Mesodermal cell (in vitro differentiated cells): ENCODE measurements at regions not wholly inside any gene's neighbourhood (a gene's known extent, or its start where the extent isn't known, plus 50 kb on each side); places are given as distances from the start of the nearest gene placed in this dataset.
A peak's percentile ranks its signal among the peaks of the same experiment; 100 is the strongest.
"Not testable (repeated sequence)": the region's sequence is repeated elsewhere in the genome, so short reads cannot be mapped to it uniquely, and the experiment has no call there.

Experiments used
- H3K27ac ChIP-seq: 2 replicates; pipeline ENCODE4 v1.7.0; 2013; ENCODE audit warnings: mild to moderate bottlenecking, low read depth, low read length, moderate library complexity; ENCODE audit not compliant: severe bottlenecking
- H3K36me3 ChIP-seq: 2 replicates; pipeline ENCODE4 v1.7.1; 2013; ENCODE audit warnings: mild to moderate bottlenecking, low read length, moderate library complexity; ENCODE audit not compliant: control insufficient read depth, insufficient read depth
- H3K4me1 ChIP-seq: one replicate; pipeline ENCODE4 v1.7.1; 2013; ENCODE audit warnings: mild to moderate bottlenecking, low read length; ENCODE audit not compliant: insufficient read depth, control insufficient read depth, poor library complexity, severe bottlenecking
- H3K4me3 ChIP-seq: 2 replicates; pipeline ENCODE4 v1.7.0; 2013; ENCODE audit warnings: low read length, control low read depth, mild to moderate bottlenecking; ENCODE audit not compliant: insufficient read depth, poor library complexity, severe bottlenecking; ENCODE audit errors: extremely low read depth
- H3K9me3 ChIP-seq: 2 replicates; pipeline ENCODE4 v1.7.1; 2013; ENCODE audit warnings: mild to moderate bottlenecking, low read length, moderate library complexity; ENCODE audit not compliant: control insufficient read depth
- WGBS, 2 experiments: methylation state at CpG; one replicate each; pipeline ENCODE4 v1.1.5; 2013; ENCODE audit warnings: missing lambda C conversion rate in 2 of 2; ENCODE audit not compliant: insufficient coverage in 2 of 2; 5-methylcytosine and 5-hydroxymethylcytosine counted together

DNA sequence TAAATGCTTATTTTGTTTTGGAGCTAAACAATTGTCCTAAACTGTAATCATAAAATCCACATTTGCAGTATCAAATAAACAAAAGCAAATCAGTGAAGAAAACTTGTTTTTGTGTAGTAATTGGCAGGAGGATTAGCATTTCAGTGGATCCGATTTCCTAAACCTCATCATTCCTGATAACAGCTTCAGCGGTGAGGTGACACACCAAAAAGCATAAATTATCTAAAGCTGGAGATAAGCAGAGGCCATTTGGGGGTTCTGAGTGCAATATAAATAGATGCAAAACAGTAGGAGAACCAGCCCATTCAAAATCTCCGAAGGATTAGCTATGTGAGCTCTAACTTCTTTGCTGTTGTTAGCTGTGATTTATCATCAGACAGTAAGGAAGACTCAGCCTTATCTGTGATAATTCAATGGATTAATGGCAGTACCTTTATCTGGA lies 235.8 kb downstream of the EPHA7 start:
- no peaks in the 10 kb centered on the region for H3K9me3 ChIP-seq
- no peak overlapping the region for H3K4me3 ChIP-seq
- H3K4me1 ChIP-seq = peaks cover 4% of the 10 kb centered on the region
- no peak overlapping the region for H3K27ac ChIP-seq
- H3K36me3 ChIP-seq = no peaks in the 10 kb centered on the region
- WGBS, 2 experiments = 55% methylated on average over 2 of the region's 3 CpGs; no CpG with 5 or more reads in 1 of the 2 experiments

DNA sequence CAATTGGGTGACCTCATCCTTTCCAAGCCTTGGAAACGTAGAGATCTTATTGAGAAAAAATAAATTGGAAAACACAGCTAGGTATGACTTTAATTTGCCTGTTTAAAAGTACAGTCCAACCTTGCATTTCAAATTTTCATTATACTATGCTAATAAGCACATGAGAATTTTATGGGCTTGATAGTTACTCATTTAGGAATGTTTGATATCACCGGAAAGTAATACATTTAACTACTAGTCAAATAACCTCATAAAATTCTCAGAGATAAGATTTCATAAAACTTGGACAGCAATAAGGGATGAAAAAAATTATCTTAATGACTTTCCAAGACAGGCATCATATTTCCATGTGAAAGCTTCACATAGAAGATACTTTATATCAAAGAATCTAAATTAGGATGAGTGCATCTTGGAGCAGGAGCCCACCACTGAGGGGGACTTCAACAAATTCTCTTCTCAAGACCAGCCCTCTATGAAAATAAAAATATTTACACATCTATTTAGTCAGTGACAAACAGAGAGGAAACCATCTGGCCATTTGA lies 236.3 kb downstream of the EPHA7 start:
- H3K36me3 ChIP-seq = no peaks in the 10 kb centered on the region
- H3K9me3 ChIP-seq = no peaks in the 10 kb centered on the region
- no peak overlapping the region for H3K4me3 ChIP-seq
- H3K27ac ChIP-seq = no peak overlapping the region
- peaks cover 4% of the 10 kb centered on the region for H3K4me1 ChIP-seq
- no CpG with 5 or more reads among the region's 2 CpGs for WGBS, 2 experiments

DNA sequence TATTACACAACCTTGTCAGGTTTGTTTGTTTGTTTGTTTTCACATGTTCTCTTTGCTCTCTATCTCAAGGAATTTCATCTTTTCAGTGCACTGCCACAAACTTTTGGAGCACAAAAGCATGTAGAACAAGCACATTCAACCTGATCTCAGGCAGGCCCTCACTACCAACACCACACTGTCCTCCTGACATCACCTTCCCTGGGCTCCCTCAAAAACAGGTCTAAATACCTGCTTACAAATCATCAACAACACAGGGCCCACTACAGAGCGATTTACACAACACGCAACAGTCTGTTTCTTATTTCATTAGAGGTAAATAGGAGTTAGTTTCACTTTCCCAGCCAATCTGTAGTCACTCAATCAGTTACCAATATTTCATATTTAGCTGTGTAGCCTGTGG lies 241.4 kb downstream of the EPHA7 start:
- Histone ChIP-seq H3K4me1 (peaks cover 16% of the 10 kb centered on the region), H3K36me3 (no peaks in the 10 kb centered on the region), H3K4me3 (no peak overlapping the region), H3K27ac (no peak overlapping the region), H3K9me3 (no peaks in the 10 kb centered on the region)
- WGBS, 2 experiments = no CpG with 5 or more reads among the region's 2 CpGs

DNA sequence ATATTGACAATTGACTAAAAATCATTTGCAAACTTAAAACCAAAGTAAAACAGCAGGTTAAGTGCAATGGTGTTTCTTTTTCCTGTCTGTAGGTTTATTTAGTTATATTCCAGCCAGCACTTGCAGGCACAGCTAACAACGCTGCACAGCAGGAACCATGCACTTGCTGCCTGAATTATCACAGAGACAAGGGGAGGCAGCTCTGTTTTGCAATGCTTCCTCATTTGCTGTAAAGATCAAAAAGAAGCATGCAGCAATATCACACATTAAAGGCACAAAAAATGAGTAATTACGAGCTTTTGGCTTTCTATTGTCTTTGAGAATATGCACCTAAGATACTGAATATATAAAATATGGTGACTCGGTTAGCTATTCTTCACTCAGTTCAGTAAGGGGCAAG lies 241.9 kb downstream of the EPHA7 start:
- Histone ChIP-seq H3K9me3 (no peaks in the 10 kb centered on the region), H3K4me3 (no peak overlapping the region), H3K4me1 (peaks cover 16% of the 10 kb centered on the region), H3K36me3 (no peaks in the 10 kb centered on the region), H3K27ac (no peak overlapping the region)
- WGBS, 2 experiments = 50 to 100% methylated on average over 1 of the region's 3 CpGs

DNA sequence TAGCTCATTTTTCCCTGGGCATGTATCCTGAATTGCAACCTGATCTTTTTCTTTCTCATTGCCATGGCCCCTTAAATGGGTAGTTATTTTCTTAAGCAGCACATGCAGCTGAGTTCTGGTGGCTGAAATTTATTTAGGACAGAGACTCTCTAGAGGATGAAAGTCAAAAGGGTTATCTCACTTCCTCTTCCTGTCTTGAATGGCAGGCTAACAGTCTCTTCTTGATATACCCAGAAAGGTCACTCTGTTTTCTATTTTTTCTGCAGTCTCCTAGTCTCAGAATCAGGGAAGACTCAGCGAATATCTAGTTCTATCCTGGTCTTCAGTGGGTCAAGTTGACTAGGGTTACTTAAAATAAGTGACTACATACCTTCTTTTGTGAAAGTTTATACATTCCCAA lies 243.3 kb downstream of the EPHA7 start:
- Histone ChIP-seq H3K4me3 (no peak overlapping the region), H3K36me3 (no peaks in the 10 kb centered on the region), H3K9me3 (no peaks in the 10 kb centered on the region), H3K4me1 (peaks cover 16% of the 10 kb centered on the region), H3K27ac (peak overlapping the region; percentile 67)
- no CpG with 5 or more reads among the region's 1 CpG for WGBS, 2 experiments

DNA sequence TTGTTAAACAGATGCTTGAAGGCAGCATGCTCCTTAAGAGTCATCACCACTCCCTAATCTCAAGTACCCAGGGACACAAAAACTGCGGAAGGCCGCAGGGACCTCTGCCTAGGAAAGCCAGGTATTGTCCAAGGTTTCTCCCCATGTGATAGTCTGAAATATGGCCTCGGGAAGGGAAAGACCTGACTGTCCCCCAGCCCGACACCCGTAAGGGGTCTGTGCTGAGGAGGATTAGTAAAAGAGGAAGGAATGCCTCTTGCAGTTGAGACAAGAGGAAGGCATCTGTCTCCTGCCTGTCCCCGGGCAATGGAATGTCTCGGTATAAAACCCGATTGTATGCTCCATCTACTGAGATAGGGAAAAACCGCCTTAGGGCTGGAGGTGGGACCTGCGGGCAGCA lies 245.8 kb downstream of the EPHA7 start:
- not testable (repeated sequence) for H3K36me3 ChIP-seq, H3K9me3 ChIP-seq, H3K27ac ChIP-seq, H3K4me3 ChIP-seq
- WGBS, 2 experiments = 56 to 62% methylated on average over 2 to 3 of the region's 10 CpGs
- H3K4me1 ChIP-seq = peaks cover 20% of the 10 kb centered on the region

DNA sequence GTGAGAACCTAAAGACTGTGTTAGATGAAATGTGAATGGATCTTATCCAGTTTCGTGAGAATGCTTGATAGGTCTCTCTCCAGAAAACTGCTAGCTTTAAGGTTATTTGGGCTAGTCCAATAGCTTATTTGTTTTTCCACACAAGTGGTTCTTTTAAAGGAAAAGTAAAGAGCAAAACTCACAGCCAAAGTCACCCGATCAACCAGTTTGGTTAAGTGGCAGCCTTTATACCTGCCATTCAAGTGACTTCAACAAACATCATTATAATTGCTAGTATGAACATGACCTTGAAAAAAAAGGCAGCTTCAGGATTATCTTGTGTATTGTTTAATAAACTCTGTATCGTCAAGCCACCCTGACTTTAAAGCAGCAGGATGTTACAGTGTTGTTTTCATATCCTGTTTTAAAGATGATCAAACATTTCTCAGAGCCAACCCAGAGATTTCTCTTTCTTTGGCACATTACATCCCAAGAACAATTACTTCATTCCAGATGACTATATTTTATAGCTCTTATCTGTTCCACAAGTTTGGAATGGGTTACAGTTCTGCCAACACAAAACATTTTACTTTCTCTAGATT lies 253.4 kb downstream of the EPHA7 start:
- H3K4me3 ChIP-seq = no peak overlapping the region
- 100% methylated on average over 1 of the region's 3 CpGs; no CpG with 5 or more reads in 1 of the 2 experiments for WGBS, 2 experiments
- H3K36me3 ChIP-seq = no peaks in the 10 kb centered on the region
- no peak overlapping the region for H3K27ac ChIP-seq
- H3K9me3 ChIP-seq = no peaks in the 10 kb centered on the region
- peaks cover 6% of the 10 kb centered on the region for H3K4me1 ChIP-seq

DNA sequence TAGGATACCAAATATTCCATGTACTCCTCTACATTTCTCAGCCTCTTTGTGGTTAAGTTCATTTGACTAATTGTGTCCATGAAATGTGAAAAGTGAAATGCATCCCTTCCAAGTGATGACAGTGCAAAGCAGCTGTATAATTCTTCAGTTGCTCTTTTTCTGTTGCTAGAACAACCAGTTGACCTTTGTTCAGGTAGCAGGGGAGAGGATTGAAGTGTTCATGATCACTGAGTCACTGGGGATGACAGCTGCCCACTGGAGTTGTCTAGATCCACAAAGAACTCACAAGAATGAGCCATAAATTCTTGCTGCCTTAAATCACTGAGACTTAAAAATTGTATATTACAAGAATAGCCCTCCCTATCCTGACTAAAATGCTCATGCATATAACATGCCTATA lies 254.6 kb downstream of the EPHA7 start:
- H3K27ac ChIP-seq = no peak overlapping the region
- H3K9me3 ChIP-seq = no peaks in the 10 kb centered on the region
- peaks cover 6% of the 10 kb centered on the region for H3K4me1 ChIP-seq
- no peak overlapping the region for H3K4me3 ChIP-seq
- H3K36me3 ChIP-seq = no peaks in the 10 kb centered on the region

DNA sequence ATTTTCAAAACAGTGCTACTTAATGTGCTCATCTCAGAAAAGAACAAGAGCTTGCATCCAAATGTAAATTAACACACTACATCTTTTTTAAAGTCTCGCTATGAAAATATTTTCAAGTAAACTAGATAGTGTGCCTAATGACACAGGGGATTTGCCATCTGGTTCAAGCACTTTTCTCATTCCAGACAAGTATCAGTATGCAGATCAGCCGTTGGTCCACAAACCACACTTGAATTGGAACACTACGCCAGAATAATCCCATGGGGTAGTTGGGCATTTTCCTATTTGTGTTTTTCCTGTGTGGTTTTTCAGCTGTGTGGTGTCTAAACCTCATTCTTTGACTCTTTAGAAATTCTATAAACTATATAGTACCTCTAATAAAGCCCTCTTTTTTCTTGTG lies 256.2 kb downstream of the EPHA7 start:
- no peaks in the 10 kb centered on the region for H3K4me1 ChIP-seq
- no peak overlapping the region for H3K4me3 ChIP-seq
- H3K9me3 ChIP-seq = no peaks in the 10 kb centered on the region
- 100% methylated on average over 2 of the region's 3 CpGs for WGBS, 2 experiments
- no peaks in the 10 kb centered on the region for H3K36me3 ChIP-seq
- no peak overlapping the region for H3K27ac ChIP-seq

DNA sequence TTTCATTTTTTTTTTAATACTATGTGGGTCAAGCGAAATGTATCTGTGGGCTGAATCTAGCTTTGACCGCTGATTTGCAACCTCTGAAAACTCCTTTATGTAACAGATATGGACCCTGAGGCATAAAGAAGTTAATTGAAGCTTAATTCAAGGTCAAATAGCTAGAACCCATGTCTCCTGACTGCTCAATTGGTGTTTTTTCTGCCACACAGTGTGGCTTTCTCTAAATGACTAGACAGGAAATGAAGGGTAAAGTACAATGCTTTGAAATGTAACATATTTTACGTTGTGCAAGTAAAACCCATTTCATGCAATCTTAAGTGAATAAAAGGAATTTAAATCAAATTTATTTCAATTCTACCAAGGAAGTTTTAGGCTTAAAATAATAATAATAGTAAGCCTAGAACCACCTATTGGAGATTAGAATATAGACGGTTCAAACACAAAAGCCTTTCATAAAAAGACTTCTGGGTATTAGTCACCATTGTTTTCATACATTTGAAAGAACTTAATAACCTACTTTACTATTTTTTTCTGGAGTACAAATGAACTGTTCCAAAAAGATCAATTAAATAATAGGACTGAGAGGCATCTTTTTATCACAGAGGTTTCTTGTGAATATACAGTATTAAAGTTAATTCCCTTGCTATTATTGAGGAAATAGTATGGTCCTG lies 279.8 kb downstream of the EPHA7 start:
- Histone ChIP-seq H3K27ac (no peak overlapping the region), H3K9me3 (no peaks in the 10 kb centered on the region), H3K4me3 (no peak overlapping the region), H3K36me3 (no peaks in the 10 kb centered on the region), H3K4me1 (no peaks in the 10 kb centered on the region)
- 71% methylated on average over 1 of the region's 4 CpGs; no CpG with 5 or more reads in 1 of the 2 experiments for WGBS, 2 experiments

DNA sequence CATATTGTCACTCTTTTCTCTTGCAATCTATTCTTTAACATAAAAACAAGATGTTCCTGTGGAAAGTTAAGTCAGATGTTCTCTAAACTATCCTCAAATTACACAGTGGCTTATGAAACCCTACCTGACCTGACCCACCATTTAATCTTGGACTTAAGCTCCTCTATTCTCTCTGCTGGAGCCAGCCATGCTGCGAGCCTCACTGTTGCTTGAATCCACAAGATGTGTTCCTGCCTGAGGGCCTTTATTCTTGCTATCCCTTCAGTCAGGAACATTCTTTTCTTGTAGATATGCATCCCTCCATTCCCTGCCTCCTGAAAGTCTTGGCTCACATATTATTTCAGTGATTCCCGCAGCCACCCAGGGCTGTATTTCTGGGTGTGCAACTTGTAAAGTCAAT lies 283.2 kb downstream of the EPHA7 start:
- no peak overlapping the region for H3K4me3 ChIP-seq
- 92 to 93% methylated on average over 1 to 2 of the region's 2 CpGs for WGBS, 2 experiments

More for the DNA sequence above, 283.2 kb downstream of the EPHA7 start:
- H3K4me1 ChIP-seq = no peaks in the 10 kb centered on the region
- no peak overlapping the region for H3K27ac ChIP-seq
- H3K9me3 ChIP-seq = no peaks in the 10 kb centered on the region
- no peaks in the 10 kb centered on the region for H3K36me3 ChIP-seq
